Stimulated activated CD4-positive, alpha-beta T cell treated with anti-CD3 and anti-CD28 coated beads, Interleukin-1b, Interleukin-23, amount 100 ng/mL, for 4 hours (primary cell): ENCODE measurements at regions not wholly inside any gene's neighbourhood (a gene's known extent, or its start where the extent isn't known, plus 50 kb on each side); places are given as distances from the start of the nearest gene placed in this dataset.
"Not testable (repeated sequence)": the region's sequence is repeated elsewhere in the genome, so short reads cannot be mapped to it uniquely, and the experiment has no call there.

ENCODE experiments used
- DNase-seq, 2 donors: peaks; one replicate each; pipeline ENCODE4 v3.0.0-alpha.2; 2020; ENCODE audit warnings: low read depth in 2 of 2

GRCh38 chr4:163693211-163693610 is 198.7 kb downstream of the TMA16 start:
- DNase-seq = no peak

- no peak for DNase-seq
Measured at GRCh38 chr4:163693776-163694175, 199.3 kb downstream of the TMA16 start.

- no peak for DNase-seq
Measured at GRCh38 chr4:163694385-163694784, 199.9 kb downstream of the TMA16 start.

- DNase-seq = no peak
Measured at GRCh38 chr4:163697121-163697520, 202.6 kb downstream of the TMA16 start.

- DNase-seq = not testable (repeated sequence)
Measured at GRCh38 chr4:163700383-163700782, 205.9 kb downstream of the TMA16 start.

- no peak for DNase-seq
Measured at GRCh38 chr4:163701916-163702315, 207.4 kb downstream of the TMA16 start.

GRCh38 chr4:163702736-163703135 is 208.2 kb downstream of the TMA16 start:
- no peak for DNase-seq

GRCh38 chr4:163703251-163703650 is 208.8 kb downstream of the TMA16 start:
- DNase-seq = no peak

- DNase-seq = no peak
Measured at GRCh38 chr4:163707873-163708272, 213.4 kb downstream of the TMA16 start.

- no peak for DNase-seq
Measured at GRCh38 chr4:163709601-163710000, 215.1 kb downstream of the TMA16 start.

GRCh38 chr4:163710158-163710557 is 215.7 kb downstream of the TMA16 start:
- DNase-seq = no peak

GRCh38 chr4:163724495-163724894 is 230.0 kb downstream of the TMA16 start:
- DNase-seq = not testable (repeated sequence)

GRCh38 chr4:163726641-163727040 is 232.2 kb downstream of the TMA16 start:
- no peak for DNase-seq

GRCh38 chr4:163731071-163731470 is 236.6 kb downstream of the TMA16 start:
- DNase-seq = no peak

- no peak for DNase-seq
Measured at GRCh38 chr4:163732473-163732872, 238.0 kb downstream of the TMA16 start.

- no peak for DNase-seq
Measured at GRCh38 chr4:163736876-163737275, 242.4 kb downstream of the TMA16 start.

GRCh38 chr4:163737846-163738245 is 243.4 kb downstream of the TMA16 start:
- not testable (repeated sequence) for DNase-seq

- DNase-seq = no peak
Measured at GRCh38 chr4:163738521-163738920, 244.0 kb downstream of the TMA16 start.

- DNase-seq = no peak
Measured at GRCh38 chr4:163744861-163745260, 250.4 kb downstream of the TMA16 start.

GRCh38 chr4:163747293-163747692 is 252.8 kb downstream of the TMA16 start:
- DNase-seq = no peak

GRCh38 chr4:163747886-163748285 is 253.4 kb downstream of the TMA16 start:
- DNase-seq = no peak

GRCh38 chr4:163748449-163748848 is 254.0 kb downstream of the TMA16 start:
- DNase-seq = no peak

- DNase-seq = no peak
Measured at GRCh38 chr4:163755013-163755412, 260.5 kb downstream of the TMA16 start.

GRCh38 chr4:163757219-163757618 is 262.7 kb downstream of the TMA16 start:
- no peak for DNase-seq

GRCh38 chr4:163758032-163758431 is 263.5 kb downstream of the TMA16 start:
- DNase-seq = no peak
